Thyroid gland (tissue), 4 donors: ENCODE measurements at regions not wholly inside any gene's neighbourhood (a gene's known extent, or its start where the extent isn't known, plus 50 kb on each side); places are given as distances from the start of the nearest gene placed in this dataset.

ENCODE experiments used
- DNase-seq, 2 donors: peaks; one replicate each; pipeline ENCODE4 v3.0.0-alpha.2; 2019
- H3K27ac ChIP-seq, 3 donors: fragments of 200-600 bp; sonication (generic); 1 replicate in 2 of 3; 2 replicates in 1 of 3; pipeline ENCODE4 v1.5.1; 2016 to 2019; ENCODE audit warnings: mild to moderate bottlenecking in 1 of 3, moderate library complexity in 1 of 3
- H3K27me3 ChIP-seq: fragments of 200-600 bp; sonication (generic); one replicate; pipeline ENCODE4 v1.5.1; 2019
- H3K36me3 ChIP-seq, 2 donors: fragments of 200-600 bp; sonication (generic); one replicate each; pipeline ENCODE4 v1.5.1; 2016 to 2019
- H3K4me1 ChIP-seq, 2 donors: fragments of 200-600 bp; sonication (generic); one replicate each; pipeline ENCODE4 v1.5.1; 2017 to 2019
- H3K4me3 ChIP-seq, 3 donors: fragments of 200-600 bp; sonication (generic); replicated peaks in 1 of 3; 1 replicate in 2 of 3; 2 replicates in 1 of 3; pipeline ENCODE4 v1.5.1; 2016; ENCODE audit warnings: mild to moderate bottlenecking in 1 of 3
- H3K9me3 ChIP-seq: fragments of 200-600 bp; sonication (generic); one replicate; pipeline ENCODE4 v1.5.1; 2017
- CTCF ChIP-seq, 6 experiments: fragments of 200-600 bp in 3 of 6; fragments of 450-650 bp in 3 of 6; sonication (generic) in 3 of 6; IDR thresholded peaks; one replicate each; pipeline ENCODE4 v1.5.1; 2016 to 2019; ENCODE audit warnings: antibody characterized with exemption in 6 of 6, mild to moderate bottlenecking in 2 of 6, inconsistent platforms in 1 of 6, moderate library complexity in 1 of 6
- POLR2A ChIP-seq, 2 donors: fragments of 450-650 bp; IDR thresholded peaks; one replicate each; pipeline ENCODE4 v1.6.1; 2017; ENCODE audit warnings: antibody characterized with exemption in 2 of 2, mild to moderate bottlenecking in 2 of 2, moderate library complexity in 1 of 2
- whole genome bisulfite sequencing, 2 donors: methylation state at CpG; one replicate each; pipeline ENCODE4 v1.1.5; 2017; 5-methylcytosine and 5-hydroxymethylcytosine counted together
- intact Hi-C: fragments of 100-400 bp; cut with DNase I; formaldehyde crosslinking; loops from one replicate; pipeline ENCODE4 v1.15.1; 2023

GRCh38 chr7:32163141-32163806 is 93.1 kb upstream of the PDE1C start:
- H3K36me3 ChIP-seq, result no peaks in the 10 kb centered on the region
- intact Hi-C loops, result no loop called here
- H3K4me1 ChIP-seq, result no peaks in the 10 kb centered on the region
- TF ChIP-seq POLR2A (IDR thresholded peaks at IDR 0.05) (no peak), CTCF (IDR thresholded peaks at IDR 0.05) (no peak)
- H3K27me3 ChIP-seq, result no peaks in the 10 kb centered on the region
- no peak overlapping the region for H3K4me3 ChIP-seq
- 59 to 71% methylated on average over 7 of the region's 7 CpGs for WGBS, 2 donors
- DNase-seq, result peak; percentile 8 to 26
- H3K27ac ChIP-seq, result no peak overlapping the region
- no peaks in the 10 kb centered on the region for H3K9me3 ChIP-seq

GRCh38 chr7:32161708-32162107 is 91.5 kb upstream of the PDE1C start:
- Histone ChIP-seq H3K4me1 (no peaks in the 10 kb centered on the region), H3K36me3 (no peaks in the 10 kb centered on the region), H3K27ac (no peak overlapping the region), H3K4me3 (no peak overlapping the region), H3K27me3 (no peaks in the 10 kb centered on the region), H3K9me3 (no peaks in the 10 kb centered on the region)
- intact Hi-C loops, result no loop called here
- TF ChIP-seq CTCF (IDR thresholded peaks at IDR 0.05) (no peak), POLR2A (IDR thresholded peaks at IDR 0.05) (no peak)
- no peak for DNase-seq
- 66 to 68% methylated on average over 2 of the region's 2 CpGs for WGBS, 2 donors

GRCh38 chr7:32158751-32159745 is 88.8 kb upstream of the PDE1C start:
- 85% methylated on average over 4 of the region's 4 CpGs for WGBS, 2 donors
- DNase-seq, result no peak
- no peak overlapping the region for H3K4me3 ChIP-seq
- no peaks in the 10 kb centered on the region for H3K4me1 ChIP-seq
- H3K27ac ChIP-seq, result no peak overlapping the region
- no peaks in the 10 kb centered on the region for H3K9me3 ChIP-seq
- no peaks in the 10 kb centered on the region for H3K36me3 ChIP-seq
- TF ChIP-seq POLR2A (IDR thresholded peaks at IDR 0.05), result no peak
- TF ChIP-seq CTCF (IDR thresholded peaks at IDR 0.05), result no peak
- H3K27me3 ChIP-seq, result no peaks in the 10 kb centered on the region
- intact Hi-C loops, result no loop called here

GRCh38 chr7:32158076-32158475 is 87.9 kb upstream of the PDE1C start:
- no peak for DNase-seq
- no peak for TF ChIP-seq POLR2A (IDR thresholded peaks at IDR 0.05)
- no peak for TF ChIP-seq CTCF (IDR thresholded peaks at IDR 0.05)
- no peaks in the 10 kb centered on the region for H3K4me1 ChIP-seq
- intact Hi-C loops, result no loop called here
- no peaks in the 10 kb centered on the region for H3K9me3 ChIP-seq
- no peaks in the 10 kb centered on the region for H3K36me3 ChIP-seq
- no peaks in the 10 kb centered on the region for H3K27me3 ChIP-seq
- WGBS, 2 donors, result 47 to 55% methylated on average over 5 of the region's 5 CpGs
- no peak overlapping the region for H3K4me3 ChIP-seq
- no peak overlapping the region for H3K27ac ChIP-seq

GRCh38 chr7:32155712-32156111 is 85.5 kb upstream of the PDE1C start:
- 58 to 76% methylated on average over 2 of the region's 2 CpGs for WGBS, 2 donors
- H3K4me1 ChIP-seq, result no peaks in the 10 kb centered on the region

More at GRCh38 chr7:32155712-32156111, 85.5 kb upstream of the PDE1C start:
- DNase-seq, result no peak
- Histone ChIP-seq H3K9me3 (no peaks in the 10 kb centered on the region), H3K27ac (no peak overlapping the region), H3K36me3 (no peaks in the 10 kb centered on the region), H3K27me3 (no peaks in the 10 kb centered on the region), H3K4me3 (no peak overlapping the region)
- TF ChIP-seq CTCF (IDR thresholded peaks at IDR 0.05) (no peak), POLR2A (IDR thresholded peaks at IDR 0.05) (no peak)
- intact Hi-C loops, result no loop called here
